ENCODE measurements at regions not wholly inside any gene's neighbourhood (a gene's known extent, or its start where the extent isn't known, plus 50 kb on each side); places are given as distances from the start of the nearest gene placed in this dataset.

DNA sequence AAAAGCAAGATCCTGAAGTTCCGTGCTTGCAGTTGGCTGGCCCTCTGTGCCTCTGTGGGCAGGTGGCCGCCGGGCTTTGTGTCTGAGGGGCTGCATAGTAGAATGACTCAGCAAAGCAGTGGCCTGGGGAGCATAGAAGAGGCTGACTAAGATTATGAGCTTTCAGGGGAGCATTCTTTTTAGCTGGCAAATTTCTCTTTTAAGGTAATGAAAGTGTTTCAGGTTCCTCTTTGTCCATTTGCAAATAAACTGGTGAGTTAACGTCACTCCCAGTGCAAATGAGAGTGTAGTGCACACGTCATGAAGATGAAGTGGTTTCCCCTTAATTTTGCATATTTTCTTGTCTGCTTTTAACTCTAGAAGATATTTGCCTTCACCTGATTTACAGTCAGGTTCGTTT, 98.6 kb downstream of the BCL2L11 start:
- DNase-seq, result peak; percentile 90

DNA sequence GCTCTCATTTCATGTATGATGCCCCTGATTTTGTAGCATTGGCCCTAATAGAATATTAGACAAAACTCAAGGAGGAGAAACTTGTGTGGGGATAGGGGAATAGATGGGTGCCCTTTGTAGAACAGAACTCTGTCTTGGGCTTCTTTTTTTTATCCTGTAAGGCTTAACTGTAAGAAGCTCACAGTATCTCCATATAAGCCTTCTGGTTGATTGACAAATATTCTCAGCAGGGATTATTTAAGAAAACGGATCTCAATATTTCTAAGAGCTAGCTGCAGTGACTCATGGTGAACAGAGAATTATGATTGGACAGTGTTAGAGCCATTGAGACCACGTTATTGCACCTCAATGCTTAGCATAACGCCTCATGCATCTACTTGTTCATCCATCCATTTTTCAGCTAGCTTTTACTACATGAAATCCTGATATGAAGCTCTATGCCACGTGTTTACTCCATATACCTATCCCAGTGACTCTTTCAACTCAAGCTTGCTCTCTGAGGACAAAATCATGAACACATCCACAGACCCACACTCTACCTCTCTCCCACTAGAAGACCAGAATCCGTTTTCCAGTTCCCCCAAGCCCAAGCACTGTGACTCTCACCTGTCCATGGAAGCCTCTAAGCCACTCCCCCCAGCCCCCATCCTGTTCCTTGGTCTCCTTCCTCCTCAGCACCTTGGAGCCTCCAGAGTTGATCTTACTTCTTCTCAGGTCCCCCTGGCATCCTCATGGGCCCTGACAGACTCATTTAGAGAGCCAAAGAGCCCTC, 99.2 kb downstream of the BCL2L11 start:
- DNase-seq, result peak; percentile 34

DNA sequence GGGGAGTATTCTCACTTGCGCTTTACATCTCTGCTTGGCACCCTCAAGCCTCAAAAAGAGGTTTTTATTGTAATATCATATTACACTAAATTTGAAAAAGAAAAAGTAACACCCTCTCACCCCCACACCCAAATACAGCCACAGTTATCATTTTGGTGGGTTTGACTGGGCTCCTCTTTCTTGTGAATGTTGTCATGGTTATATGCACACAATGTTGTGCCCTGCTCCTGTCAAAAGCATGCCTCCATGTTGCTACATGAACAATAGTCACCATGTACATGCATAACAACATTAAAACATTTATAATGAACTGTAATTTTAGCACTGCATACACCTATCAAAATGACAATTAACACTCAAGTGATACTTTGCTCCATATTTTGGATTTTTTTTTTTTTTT, 100.2 kb downstream of the BCL2L11 start:
- no peak for DNase-seq

DNA sequence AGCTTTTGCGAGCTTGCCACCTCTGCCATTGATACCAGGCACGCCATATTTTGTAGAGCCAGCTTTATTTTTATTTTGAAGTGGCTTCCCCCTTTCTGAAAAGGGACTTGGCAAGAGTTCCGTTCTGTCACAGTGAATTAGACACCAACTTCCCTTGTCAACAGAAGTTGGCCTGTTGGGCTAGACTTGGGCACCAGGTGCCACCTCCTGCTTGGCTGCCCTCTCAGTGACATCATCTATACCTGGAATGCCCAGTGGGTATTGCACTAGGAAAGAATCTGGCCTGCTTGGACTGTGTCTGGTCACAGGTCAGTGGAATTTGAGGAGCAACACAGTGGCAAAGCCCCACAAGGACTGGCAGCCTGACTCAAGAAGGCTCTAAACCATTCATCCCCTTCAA, 101.0 kb downstream of the BCL2L11 start:
- DNase-seq, result no peak

DNA sequence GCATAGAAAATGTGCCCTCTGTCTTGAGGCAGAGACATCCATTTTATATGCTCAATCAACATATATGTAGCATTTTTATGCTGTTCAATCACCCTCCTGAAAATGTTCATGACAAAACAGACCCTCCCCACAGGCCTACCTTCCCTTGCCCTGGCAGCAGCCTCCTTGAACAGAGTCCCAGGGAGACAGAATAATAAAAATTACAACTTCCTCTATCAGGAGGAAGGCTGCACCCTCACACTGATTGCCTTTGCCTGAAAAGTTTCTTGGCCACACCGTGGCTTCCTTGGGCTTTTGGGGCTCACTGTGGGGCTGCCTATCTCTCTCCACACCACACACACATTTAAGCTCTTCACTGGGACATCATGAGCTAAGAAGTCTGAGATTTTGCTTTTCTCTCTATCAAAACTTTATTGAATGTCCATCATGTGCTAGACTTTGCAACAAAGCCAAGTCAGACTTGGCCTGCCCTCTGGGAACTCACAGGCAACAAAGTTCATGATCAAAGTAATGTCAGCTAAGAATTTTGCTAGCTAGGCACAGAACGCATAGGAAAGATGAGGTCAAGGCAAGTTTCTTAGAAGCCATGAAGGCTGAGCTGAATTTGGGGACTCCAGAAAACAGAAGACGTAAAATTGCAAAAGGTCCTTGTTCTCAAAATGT, 101.6 kb downstream of the BCL2L11 start:
- DNase-seq, result peak; percentile 11

DNA sequence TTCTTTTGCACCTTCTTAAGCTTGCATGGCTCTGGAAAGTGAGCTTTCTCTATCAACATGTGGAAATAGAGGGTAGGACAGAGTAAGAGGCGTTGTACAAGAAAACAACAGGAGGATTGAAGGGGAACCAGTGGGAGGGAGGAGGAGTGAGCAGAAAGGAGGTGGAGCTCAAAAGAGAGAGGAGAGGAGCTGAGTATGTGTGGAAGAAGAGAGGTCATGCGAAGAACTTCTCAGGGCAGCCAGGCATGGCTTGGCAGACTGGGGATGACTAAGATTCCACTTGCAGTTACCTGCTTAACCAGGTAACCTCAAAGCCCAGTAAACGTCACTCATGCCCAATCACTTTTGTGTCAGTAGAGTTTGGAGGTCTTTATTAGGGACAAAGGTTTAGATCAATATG, 105.1 kb downstream of the BCL2L11 start:
- DNase-seq, result no peak

DNA sequence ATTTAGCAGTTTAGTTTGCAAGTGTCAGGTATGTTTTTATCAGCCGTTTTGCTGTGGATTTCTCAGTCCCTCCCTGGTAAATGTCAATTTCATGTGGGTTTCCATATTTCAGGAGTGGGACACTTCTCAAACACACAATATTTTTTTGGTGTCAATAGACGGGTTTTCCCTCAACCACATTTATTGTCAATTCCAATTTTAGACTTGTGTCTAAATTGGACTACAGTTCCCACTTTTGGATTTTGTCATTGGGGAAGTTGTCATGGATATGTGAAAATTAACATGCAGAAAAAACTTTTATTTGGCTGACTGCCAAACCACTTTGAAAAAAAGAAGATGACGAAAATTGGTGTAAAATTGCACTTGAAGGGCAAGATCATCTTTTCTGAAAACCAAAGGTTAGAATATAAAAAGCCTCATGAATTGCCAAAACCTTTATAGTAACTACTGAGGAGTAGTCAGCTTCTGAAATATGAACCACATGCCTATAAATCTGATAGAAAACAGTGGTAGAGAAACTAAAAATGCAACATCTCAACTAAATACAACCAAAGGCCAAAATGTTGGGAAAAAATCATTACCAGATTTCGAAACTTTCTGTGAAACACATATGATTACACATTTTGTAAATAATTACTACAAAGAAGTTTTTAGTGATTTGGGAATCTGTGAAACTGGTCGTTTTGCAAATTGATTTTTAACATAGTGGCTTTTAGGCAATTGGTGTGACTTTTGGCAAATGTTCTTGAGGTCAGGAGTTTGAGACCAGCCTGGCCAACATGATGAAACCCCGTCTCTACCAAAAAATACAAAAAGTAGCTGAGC, 106.4 kb downstream of the BCL2L11 start:
- DNase-seq, result peak; percentile 75

DNA sequence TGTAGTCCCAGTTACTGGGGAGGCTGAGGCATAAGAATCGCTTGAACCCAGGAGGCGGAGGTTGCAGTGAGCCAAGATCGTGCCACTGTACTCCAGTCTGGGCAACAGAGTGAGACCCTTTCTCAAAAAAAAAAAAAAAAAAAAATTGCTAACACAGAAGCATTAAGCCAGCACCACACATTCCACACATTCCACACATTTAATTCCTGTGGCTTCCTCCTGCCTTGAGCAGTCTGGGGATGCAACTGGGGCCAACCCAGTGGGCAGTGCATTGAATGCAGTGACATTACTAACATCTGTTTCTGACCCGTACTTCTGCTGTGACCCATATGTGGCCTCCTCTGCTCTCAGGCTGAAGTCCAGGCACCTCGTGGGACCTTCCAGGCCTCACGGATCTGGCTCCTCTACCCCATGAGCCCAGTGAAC, 107.0 kb downstream of the BCL2L11 start:
- no peak for DNase-seq

DNA sequence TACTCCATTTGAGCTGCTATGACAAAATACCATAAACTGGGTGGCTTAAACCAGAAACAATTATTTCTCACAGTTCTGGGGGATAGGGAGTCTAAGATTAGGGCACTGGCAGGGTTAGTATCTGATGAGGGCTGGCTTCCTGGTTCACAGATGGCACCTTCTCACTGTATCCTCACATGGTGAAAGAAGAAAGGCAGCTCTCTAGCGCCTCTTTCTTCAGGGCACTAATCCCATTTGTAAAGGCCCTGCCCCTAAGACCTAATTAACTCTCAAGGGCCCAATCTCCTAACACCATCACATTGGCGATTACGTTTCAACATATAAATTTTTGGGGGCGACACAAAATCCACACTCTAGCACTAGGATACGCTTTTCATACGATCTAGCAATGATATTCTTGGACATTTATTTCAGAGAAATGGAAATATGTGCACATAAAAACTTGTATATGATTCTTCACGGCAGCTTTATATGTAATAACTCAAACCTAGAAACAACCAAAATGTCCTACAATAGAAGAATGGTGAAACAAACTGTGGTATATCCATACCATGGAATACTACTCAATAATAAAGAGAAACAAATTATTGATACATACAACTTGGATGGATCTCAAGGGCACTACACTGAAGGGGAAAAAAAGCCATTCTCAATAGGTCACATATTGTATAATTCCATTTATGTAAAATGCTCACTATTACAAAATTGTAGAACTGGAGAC, 111.0 kb downstream of the BCL2L11 start:
- no peak for DNase-seq

DNA sequence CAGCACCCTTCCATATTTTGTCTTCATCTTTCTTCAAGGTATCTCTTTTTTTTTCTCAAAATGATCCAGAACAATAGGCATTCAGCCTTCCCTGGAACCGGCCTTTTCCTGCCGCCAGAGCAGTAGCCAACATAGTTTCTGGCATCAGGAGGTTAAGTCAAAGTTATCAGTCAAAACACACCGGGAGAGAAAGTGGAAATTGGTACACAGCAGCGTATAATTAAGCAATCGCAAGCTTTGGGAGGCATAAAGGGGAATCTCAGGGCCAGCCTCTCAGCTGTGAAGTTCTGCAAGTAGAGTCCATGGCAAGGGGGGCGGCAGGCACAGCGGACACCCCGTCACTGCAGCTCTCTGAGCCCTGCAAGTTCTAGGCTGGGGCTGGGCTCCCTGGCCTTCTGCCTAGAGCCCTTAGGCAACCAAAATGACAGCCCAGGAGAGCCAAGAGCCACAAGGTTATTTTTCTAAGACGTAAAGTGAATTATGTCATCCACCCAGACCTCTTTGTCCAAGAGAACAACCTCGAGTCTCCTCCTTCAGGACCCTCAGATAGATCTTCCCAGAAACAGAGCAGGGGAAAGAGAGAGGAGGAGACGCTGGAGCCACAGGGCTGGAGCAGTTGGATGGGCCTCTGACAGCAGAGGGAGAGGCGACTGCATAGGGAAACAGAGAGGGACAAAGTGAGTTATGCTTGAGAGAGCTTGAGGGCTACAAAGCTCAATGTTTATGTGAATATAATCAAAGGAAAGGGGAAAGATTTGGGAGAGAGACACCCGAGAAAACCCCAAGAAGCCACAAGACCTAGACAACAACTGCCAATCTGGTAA, 114.7 kb downstream of the BCL2L11 start:
- peak; percentile 34 for DNase-seq

DNA sequence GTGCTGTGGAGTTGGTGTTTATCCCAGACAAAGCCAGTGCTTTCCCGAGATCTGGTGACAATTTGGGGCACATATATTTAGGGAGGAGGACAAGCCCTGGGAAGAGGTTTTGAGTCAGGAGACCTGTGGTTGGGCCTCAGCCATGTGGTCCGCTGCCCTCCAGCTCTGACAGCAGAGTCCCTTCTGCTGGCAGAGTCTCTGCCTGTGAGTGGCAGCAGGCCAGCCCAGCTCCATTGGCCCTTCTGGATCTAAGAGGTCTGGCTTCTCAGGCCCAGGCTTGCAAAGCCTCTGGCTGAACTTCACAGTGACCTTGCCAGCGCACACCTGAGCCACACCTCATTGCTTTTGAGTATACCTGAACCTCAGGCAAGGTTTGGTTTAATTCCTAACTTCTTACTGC, 115.3 kb downstream of the BCL2L11 start:
- no peak for DNase-seq

DNA sequence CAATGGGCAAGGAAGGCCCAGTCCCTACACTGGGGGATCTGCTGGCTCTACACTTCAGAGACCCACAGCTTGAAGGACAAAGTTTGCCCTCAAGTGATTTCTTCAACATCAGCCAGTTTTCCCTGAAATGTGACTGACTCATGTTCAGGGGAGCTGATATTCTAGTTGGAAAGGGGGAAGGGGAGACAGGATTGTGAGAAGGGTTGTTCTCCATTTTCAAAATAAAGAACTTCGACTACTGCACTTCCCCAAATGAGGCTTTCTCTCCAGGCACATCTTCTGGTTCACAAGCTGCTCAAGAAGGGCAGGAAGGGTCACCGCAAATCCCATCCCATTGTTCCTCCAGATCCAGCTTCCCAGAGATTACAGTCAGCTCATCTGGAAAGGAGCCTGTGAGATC, 117.6 kb downstream of the BCL2L11 start:
- peak; percentile 69 for DNase-seq

DNA sequence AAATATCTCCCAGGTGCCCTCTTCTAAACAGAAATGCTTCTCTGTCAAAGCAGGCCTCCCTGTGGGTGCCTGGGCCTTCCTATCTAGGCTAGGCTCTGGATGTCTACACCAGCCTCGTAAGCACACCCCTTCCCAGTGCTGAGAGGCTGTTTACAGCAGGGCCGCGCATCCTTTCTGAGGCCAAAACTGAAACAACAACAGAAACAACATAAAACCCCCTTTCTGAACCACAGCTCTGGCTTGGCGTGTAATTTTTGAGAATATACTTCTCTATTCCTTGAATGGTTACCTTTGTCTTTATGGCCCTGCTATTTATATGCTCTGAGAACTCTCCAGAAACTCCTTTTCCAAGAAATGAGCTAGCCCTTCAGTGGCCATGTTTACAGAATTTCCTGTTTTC, 118.4 kb downstream of the BCL2L11 start:
- peak; percentile 68 for DNase-seq

DNA sequence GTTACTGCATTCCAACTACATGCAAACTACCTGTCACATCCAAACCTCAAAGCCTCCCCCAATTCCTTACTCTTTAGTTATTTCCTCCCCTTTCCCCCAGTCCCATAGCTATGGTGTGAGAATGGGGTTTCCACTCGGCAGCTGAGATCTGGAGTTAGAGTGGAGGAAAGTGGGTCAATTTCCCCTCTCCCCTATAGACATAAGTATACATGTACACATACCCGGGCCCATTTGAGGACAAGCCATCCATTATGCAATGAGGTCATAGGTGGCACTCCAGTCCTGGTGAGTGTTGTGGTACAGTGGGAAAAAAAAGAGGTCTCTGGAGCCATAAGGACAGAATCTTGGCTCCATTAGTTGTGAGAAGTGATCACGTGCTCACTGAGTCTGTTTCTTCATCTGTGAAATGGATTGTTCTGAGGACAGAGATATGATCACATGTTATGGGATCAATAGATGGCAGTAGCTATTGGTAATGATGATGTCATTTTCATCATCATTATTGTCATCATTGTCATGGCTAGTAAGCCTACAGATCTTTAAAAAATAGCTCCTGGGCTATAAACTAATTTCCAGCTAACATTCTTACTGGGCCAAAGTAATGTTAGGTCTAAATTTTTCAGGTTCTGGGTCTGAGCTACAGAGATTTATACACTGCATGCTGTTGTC, 119.0 kb downstream of the BCL2L11 start:
- DNase-seq, result no peak

DNA sequence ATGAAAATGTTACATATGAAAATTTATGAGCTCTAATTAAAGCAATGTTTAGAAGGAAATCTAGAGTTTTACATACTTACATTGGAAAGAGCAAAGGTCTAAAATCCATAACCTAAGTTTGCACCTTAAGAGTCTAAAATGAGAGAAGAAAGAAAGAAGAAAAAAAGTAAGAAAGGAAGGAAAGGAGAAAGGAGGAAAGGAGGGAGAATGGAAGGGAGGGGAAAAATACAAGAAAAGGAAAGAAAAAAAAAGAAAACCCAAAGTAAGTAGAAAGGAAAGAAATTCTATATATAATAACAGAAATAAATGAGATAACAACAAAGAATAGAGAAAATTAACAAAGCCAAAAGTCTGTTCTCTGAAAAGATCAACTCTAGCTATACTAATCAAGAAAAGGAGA, 122.6 kb downstream of the BCL2L11 start:
- no peak for DNase-seq

DNA sequence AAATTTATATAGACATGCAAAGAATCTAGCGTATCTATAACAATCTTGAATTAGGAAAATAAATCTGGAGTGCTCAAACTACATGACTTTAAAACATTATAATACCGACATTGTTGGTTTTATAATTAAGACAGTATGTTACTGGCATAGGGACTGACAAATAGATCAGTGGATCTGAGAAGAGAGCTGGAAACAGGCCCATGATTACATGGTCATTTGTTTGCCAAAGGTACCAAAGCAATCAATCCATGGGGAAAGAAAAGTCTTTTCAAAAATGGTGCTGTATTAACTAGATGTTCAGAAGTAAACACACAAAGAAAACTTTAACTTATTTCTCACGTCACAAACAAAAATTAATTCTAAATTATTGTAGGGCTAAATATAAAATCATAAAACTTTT, 124.2 kb downstream of the BCL2L11 start:
- DNase-seq, result no peak

DNA sequence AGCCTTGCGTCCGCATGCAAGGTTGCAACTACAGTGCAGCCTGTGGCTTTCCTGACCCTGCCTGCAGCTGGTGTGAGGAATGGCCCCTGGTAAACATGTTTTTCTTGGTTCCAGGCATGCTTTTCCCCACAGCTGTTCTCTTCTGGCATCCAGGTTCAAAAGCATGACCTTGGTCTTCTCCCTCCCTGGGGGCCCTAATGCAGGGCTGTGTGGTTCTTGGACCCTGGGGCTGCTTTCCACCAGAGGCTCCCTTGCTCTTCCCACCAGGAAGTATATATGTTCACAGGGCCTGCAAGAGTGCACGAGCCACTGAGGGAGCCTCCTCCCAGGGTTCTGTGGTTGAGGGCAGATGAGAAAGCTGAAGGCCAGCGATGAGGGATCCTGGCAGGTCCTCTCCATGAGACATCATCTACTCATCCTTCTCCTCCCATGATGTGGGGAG, 125.9 kb downstream of the BCL2L11 start:
- no peak for DNase-seq

DNA sequence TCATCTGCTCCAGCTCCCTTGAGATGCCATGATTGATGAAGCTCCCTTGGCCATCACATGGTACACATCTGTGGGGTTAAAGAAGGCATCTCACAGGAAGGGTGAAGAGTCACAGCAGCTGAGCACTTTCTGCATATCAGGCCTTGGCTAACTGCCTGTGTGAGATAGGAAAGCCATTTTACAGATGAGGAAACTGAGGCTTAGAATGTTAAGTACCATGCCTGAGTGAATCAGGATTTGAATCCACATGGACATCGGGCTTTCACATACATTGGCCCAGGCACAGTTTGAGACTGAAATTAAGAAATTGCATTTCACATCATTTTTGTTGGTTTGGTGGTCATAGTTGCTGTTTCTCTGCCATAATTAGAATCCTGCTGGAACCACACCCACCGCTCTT, 126.8 kb downstream of the BCL2L11 start:
- DNase-seq, result no peak

DNA sequence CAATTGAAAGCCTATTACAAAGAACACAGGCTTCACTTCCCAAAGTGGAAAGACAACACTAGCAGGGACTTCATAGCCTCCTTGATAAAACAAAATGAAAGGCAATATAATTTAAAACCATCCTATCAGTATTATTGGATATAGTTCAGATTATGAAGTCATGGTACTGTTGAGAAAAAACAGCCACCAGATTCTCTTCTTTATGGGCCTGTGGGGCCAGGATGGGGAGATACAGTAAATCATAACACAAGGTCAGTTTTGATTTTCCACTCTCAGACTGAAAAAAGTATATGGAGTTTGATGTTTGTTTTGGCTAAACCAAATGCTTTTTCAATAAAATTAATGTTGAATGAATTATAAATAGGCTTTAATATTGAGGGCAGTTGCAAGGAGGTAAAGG, 129.1 kb downstream of the BCL2L11 start:
- DNase-seq, result no peak

DNA sequence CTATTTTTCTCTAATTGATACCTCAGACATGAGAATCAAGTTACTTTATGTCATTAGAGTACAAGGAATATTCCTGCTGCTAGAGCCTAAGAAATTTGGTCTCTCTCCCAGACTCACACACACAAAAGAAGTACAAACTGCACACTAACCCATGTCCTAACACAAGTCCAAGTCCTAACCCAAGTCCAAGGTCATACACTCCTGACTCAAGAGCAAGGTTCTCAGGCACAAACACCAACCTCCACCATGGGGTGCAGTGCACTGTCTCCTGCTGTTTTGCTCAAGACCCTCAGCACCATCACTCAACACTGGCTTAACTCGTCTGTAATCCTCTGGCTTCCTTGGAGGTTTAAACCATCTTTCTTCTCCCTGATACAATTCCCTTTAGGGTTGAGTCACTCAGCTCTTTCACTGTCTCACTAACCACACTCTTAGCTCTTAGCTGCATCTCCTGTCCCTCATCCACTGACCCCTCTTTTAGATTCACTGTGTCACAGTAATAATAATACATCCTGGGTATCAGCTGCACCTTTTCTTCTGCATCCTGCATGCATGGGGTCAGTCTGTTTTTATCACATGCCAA, 129.8 kb downstream of the BCL2L11 start:
- no peak for DNase-seq

DNA sequence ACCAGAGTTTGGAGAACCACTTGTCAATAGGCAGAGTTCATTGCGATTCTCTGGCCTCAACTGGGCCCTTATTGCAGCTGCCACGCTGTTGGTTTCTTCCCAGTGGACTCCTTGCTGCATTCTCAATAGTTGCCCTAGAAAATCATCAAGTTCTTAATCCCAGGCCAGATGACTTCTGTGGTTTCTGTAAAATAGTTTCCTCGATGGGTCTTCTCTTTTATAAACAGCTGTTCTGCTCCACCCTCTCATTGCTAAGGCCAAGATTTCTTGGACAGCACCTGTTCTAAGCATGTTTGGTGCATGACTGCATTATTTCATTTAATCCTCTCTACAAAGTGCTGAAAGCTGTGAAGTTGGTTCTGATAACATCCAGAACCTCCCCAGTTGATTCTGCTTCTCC, 131.0 kb downstream of the BCL2L11 start:
- no peak for DNase-seq

Data from MV-4-11 (cell line).